IPS DF 4.7 (cell line): ENCODE measurements at regions not wholly inside any gene's neighbourhood (a gene's known extent, or its start where the extent isn't known, plus 50 kb on each side); places are given as distances from the start of the nearest gene placed in this dataset.

Experiments used
- DNase-seq: peaks from one replicate; pipeline ENCODE4 v3.0.0-alpha.2; 2013; ENCODE audit warnings: low spot score; ENCODE audit errors: extremely low read depth

GRCh38 chr1:101683561-101683960 lies 313.2 kb downstream of the OLFM3 start:
- DNase-seq, result no peak

- DNase-seq, result no peak
Observed at GRCh38 chr1:101697072-101697471, 299.7 kb downstream of the OLFM3 start.

DNA sequence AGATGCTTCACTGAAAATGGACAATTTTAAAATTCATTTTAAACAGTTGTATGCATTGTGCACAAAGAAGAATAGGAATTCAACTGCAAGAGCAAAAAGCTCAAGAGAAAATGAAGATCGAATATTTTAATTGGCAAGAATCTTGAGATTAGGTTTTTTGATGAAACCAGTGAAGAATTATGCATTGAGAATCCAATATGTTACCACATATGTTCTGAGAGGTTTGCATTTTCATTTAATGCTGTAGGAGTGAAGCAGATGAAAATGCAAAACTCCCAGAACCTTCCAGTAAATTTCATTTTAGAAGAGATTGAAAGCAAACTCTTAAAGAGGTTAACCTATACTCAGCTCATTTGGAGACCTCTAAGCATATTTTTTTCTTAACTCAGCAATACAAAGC lies 298.0 kb downstream of the OLFM3 start:
- no peak for DNase-seq

GRCh38 chr1:101704895-101705294 lies 291.8 kb downstream of the OLFM3 start:
- DNase-seq, result no peak

DNA sequence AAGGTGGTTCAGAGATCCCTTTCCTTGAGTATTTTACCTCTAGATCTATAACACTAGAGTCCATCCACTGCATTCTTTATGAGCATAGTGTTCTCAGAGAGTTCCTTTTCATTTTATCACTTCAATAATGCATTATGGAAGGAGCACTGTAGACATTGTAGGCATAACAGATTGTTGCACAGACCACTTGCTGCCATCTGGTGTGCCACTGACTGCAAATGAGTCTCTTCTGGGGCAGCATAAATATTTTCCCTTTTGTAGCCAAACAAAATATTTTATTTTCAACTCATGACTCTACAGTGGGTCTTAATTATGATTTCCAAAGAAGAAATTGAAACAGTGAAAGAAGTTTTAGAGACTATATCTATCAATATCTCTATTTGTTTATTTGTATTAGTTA lies 290.4 kb downstream of the OLFM3 start:
- DNase-seq, result no peak

GRCh38 chr1:101709721-101710120 lies 287.0 kb downstream of the OLFM3 start:
- DNase-seq, result no peak

DNA sequence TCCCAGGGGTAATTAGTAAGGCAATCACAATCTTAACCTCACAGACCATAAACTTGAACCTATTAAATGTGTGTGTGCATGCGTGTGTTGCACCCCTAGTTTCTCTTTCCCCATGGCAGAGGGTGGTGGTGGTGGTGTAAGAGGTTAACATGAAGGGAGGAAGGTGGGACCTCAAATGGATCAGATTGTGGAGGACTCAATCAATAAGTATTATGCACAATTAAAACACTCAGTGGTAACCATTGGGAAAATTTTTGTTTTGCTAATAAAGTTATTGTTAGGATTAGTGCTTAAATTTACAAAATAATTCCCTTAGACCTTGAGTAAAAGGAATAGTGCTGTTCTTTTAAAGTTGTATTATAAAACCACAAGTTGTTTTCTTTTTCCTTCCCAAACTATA lies 283.0 kb downstream of the OLFM3 start:
- DNase-seq, result no peak

GRCh38 chr1:101723415-101723814 lies 273.3 kb downstream of the OLFM3 start:
- no peak for DNase-seq

DNA sequence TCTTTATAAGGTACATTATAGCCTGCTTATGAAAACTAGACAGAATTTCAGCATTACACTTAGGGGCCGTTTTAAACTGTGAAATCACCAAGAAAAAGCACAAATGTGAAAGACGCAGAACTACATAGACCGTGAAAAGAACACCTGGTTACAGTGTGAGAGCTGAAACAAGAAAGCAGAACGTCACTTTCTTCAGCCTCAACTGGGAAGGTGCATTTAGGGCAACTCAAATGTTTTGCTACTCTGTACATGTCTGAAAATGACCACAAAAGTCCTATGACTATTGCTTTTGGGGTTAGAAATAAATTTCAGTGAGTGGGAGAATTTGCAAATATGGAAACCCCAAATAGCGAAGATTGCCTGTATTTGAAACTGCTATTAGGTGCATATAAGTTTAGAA lies 268.7 kb downstream of the OLFM3 start:
- DNase-seq, result no peak

- no peak for DNase-seq
Observed at GRCh38 chr1:101730559-101730958, 266.2 kb downstream of the OLFM3 start.

DNA sequence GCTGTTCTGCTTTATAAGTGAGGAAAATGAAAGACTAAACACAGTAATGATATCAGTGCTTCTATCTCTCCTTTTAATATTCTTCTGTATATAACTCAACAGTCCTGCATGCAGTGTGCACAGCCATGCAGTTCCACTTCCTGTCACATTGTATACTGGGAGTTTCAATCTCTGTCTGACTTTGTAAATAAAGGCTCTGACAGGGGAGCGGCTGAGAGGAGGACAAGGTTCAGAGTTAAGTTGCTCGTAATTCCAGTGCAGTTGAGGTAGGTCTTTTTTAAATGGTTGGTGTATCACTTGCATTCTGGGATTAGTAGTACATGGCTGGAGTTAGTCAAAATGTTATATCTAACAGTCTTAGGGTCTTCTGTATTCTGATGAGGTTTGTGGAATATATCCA lies 264.5 kb downstream of the OLFM3 start:
- no peak for DNase-seq

DNA sequence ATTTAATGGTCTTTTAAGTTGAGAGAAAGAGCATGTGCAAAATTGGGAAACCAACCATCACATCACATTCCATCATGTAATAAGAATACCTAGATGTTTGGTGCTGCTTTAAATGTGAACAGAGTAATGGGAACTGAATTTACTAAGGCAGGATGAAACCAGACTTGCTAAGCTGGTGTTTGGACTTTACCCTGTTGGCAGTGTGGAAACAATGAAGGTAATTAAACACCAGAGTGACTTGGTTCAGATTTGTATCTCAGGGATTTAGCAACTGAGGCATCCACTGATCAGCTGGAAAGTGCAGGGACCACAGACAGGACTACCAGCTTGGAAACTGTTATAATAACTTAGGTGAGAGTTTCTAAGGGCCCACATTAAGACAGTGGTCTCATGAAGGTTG lies 263.4 kb downstream of the OLFM3 start:
- DNase-seq, result no peak

GRCh38 chr1:101738475-101738874 lies 258.3 kb downstream of the OLFM3 start:
- DNase-seq, result no peak

- DNase-seq, result no peak
Observed at GRCh38 chr1:101739146-101739545, 257.6 kb downstream of the OLFM3 start.

- DNase-seq, result no peak
Observed at GRCh38 chr1:101739826-101740330, 256.8 kb downstream of the OLFM3 start.

DNA sequence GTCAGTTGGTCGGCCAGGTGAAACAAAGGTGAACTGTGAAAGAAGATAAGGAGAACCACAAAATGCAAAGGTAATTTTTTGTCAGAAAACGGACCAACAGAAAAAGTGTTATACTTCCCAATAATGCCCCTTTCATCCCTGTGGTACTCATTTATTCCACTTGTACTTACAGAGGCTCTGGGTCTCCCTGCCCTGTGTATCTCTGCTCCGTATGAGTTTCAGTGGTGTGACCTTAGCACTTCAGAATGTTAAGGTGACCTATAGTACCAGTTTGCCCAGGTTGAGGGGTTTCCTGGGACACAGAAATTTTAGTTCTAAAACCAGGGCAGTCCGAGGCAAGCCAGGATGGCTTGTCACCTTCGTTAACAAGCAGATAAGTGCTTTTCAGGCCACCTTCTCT lies 254.8 kb downstream of the OLFM3 start:
- DNase-seq, result no peak

DNA sequence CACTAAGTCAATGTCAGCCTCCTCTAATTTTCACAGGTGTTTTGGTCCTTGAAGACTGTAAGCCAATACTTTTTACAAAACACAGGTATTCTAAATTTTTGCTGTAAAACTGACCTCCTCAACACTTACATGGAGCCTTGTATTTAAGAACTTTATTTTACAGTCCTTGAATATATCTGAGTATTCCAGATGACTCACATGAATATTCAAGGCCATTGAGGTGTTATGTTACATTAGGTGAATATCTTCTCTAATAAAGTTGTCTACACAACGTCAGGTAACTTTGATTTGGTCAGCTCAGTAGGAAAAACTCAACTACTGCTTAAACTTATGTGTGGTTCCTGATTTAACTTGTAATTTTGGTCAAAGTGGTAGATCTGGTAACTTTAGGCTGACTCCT lies 254.2 kb downstream of the OLFM3 start:
- no peak for DNase-seq

GRCh38 chr1:101745551-101746270 lies 251.0 kb downstream of the OLFM3 start:
- DNase-seq, result no peak

DNA sequence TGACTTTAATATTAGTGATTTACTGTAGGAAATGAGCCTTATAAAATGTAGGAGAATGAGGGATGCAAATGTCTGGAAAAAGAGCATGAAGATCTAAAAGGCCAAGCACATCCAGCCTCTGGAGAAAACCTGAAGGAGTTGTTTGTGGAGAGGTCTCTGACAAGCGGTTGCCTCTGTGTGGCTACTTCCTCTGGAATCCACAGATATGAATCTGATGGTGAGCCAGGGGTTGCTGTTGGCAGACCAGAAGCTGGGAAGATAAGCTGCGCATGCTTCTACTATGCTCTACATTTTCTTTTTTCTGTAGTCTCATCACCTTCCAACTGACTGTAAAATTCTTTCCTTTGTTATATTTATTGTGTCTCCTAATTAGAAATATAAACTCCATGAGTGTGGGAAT lies 248.6 kb downstream of the OLFM3 start:
- no peak for DNase-seq
